Heart left ventricle (tissue), 16 donors: ENCODE measurements at regions not wholly inside any gene's neighbourhood (a gene's known extent, or its start where the extent isn't known, plus 50 kb on each side); places are given as distances from the start of the nearest gene placed in this dataset.

ENCODE experiments used
- ATAC-seq, 4 donors: fragments of 200-7000 bp; cut with Tn5 transposase; one replicate each; pipeline ENCODE4 v1.9.1; 2020 to 2022; ENCODE audit warnings: moderate library complexity in 4 of 4, mild to moderate bottlenecking in 3 of 4, moderate number of reproducible peaks in 1 of 4
- DNase-seq, 5 donors: peaks; one replicate each; pipeline ENCODE4 v3.0.0-alpha.2; 2020
- H3K27ac ChIP-seq, 12 donors: fragments of 200-600 bp; sonication (generic) in 4 of 12; one replicate each; pipeline versions ENCODE4 v1.5.0 to v1.8.0; 2016 to 2022; ENCODE audit warnings: mild to moderate bottlenecking in 2 of 12
- H3K27me3 ChIP-seq, 9 donors: fragments of 200-600 bp; sonication (generic) in 2 of 9; one replicate each; pipeline versions ENCODE4 v1.5.1 to v1.8.0; 2016 to 2022; ENCODE audit warnings: mild to moderate bottlenecking in 3 of 9
- H3K36me3 ChIP-seq, 9 donors: fragments of 200-600 bp; sonication (generic) in 2 of 9; one replicate each; pipeline versions ENCODE4 v1.5.0 to v1.8.0; 2018 to 2022; ENCODE audit warnings: mild to moderate bottlenecking in 2 of 9
- H3K4me1 ChIP-seq, 12 donors: fragments of 200-600 bp; sonication (generic) in 4 of 12; one replicate each; pipeline versions ENCODE4 v1.5.0 to v1.8.0; 2016 to 2022; ENCODE audit warnings: mild to moderate bottlenecking in 3 of 12
- H3K4me3 ChIP-seq, 12 donors: fragments of 200-600 bp; sonication (generic) in 4 of 12; one replicate each; pipeline versions ENCODE4 v1.5.0 to v1.8.0; 2017 to 2022; ENCODE audit warnings: mild to moderate bottlenecking in 9 of 12, moderate library complexity in 4 of 12
- H3K9me3 ChIP-seq, 12 donors: fragments of 200-600 bp; sonication (generic) in 4 of 12; one replicate each; pipeline versions ENCODE4 v1.5.0 to v1.8.0; 2016 to 2022; ENCODE audit warnings: mild to moderate bottlenecking in 1 of 12
- POLR2A ChIP-seq, 2 donors: fragments of 450-650 bp; IDR thresholded peaks; one replicate each; pipeline ENCODE4 v1.6.1; 2017; ENCODE audit warnings: antibody characterized with exemption in 2 of 2, mild to moderate bottlenecking in 2 of 2, moderate library complexity in 2 of 2
- WGBS, 4 donors: extraction: QIAGEN DNeasy Blood & Tissue Kit in 2 of 4; methylation state at CpG; one replicate each; pipeline versions ENCODE4 v1.1.5 to v1.1.7; 2013 to 2018; 5-methylcytosine and 5-hydroxymethylcytosine counted together
- intact Hi-C, 10 donors: fragments of 100-400 bp; cut with DNase I; formaldehyde crosslinking; loops; one replicate each; pipeline versions ENCODE4 v1.11.1 to v1.14.2; 2022
- TF ChIP-seq, protein P1 (sequence below), 12 donors: fragments of 200-600 bp; sonication (generic) in 4 of 12; IDR thresholded peaks; one replicate each; pipeline versions ENCODE4 v1.5.0 to v1.8.0; 2018 to 2022; ENCODE audit warnings: antibody characterized with exemption in 12 of 12, mild to moderate bottlenecking in 5 of 12
- donor health status: ischemic (EF 13 %, LVEDD 7.1; RV severe dilation, severe dysfunction).
- donor health status: healthy with polysubstance abuse.
- donor health status: DM: no; HTN: yes; CAD: no.
- donor health status: DM: no; HTN: no; CAD: no.
- donor health status: ischemic (EF 25% LVEDD 6.9; RV normal size, moderate dysfunction).
- donor health status: ischemic (EF 25% LVEDD 5.7; RV mildly dilated, moderate dysfunction).
- donor health status: healthy.
- donor health status: DM: yes; HTN: yes; CAD: no.
- donor health status: ischemic (EF 35%, LVEDD 5.7; RV mildly dilated, moderate dysfunction).
- donor health status: nonischemic (EF 11% LVEDD 7.7; RV severe dilation, severe dysfunction).
- donor health status: DM: yes; HTN: yes; CAD: no.
- donor health status: PGD.
- donor health status: ischemic (EF 29% LVEDD 5.4; RV normal size, mild dysfunction).
- donor health status: nonischemic (EF 23%, LVEDD 6.1; RV moderate dilation, normal function).

DNA sequence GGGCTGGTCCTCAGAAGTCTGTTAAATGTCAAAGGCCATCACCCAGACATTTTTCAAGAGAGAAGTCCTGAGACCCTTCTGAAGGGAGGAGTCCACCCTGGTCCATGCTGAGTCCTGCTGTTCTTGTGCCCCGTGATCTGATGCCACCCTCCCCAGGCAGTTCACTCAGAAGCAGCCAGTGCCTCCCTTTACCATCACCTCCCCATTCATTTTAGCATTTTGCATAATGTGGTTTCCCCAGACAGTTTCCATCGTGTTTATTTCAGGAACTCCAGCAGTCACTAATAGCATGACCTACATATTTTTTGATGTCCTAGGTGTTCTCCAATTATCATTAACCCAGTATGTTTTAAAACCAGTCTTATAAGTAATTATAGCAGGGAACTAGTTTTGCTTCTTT lies 353.0 kb upstream of the CDH5 start:
- Histone ChIP-seq H3K27ac (no peak overlapping the region), H3K9me3 (no peaks in the 10 kb centered on the region), H3K4me1 (no peaks in the 10 kb centered on the region), H3K27me3 (no peaks in the 10 kb centered on the region), H3K36me3 (no peaks in the 10 kb centered on the region), H3K4me3 (no peak overlapping the region)
- TF ChIP-seq, protein P1, sequence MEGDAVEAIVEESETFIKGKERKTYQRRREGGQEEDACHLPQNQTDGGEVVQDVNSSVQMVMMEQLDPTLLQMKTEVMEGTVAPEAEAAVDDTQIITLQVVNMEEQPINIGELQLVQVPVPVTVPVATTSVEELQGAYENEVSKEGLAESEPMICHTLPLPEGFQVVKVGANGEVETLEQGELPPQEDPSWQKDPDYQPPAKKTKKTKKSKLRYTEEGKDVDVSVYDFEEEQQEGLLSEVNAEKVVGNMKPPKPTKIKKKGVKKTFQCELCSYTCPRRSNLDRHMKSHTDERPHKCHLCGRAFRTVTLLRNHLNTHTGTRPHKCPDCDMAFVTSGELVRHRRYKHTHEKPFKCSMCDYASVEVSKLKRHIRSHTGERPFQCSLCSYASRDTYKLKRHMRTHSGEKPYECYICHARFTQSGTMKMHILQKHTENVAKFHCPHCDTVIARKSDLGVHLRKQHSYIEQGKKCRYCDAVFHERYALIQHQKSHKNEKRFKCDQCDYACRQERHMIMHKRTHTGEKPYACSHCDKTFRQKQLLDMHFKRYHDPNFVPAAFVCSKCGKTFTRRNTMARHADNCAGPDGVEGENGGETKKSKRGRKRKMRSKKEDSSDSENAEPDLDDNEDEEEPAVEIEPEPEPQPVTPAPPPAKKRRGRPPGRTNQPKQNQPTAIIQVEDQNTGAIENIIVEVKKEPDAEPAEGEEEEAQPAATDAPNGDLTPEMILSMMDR (IDR thresholded peaks at IDR 0.05), result no peak
- TF ChIP-seq POLR2A (IDR thresholded peaks at IDR 0.05), result no peak
- WGBS, 4 donors, result 72 to 81% (median 74%) methylated on average over 2 of the region's 2 CpGs
- ATAC-seq (no peak), DNase-seq (no peak)
- intact Hi-C loops, result no loop called here

DNA sequence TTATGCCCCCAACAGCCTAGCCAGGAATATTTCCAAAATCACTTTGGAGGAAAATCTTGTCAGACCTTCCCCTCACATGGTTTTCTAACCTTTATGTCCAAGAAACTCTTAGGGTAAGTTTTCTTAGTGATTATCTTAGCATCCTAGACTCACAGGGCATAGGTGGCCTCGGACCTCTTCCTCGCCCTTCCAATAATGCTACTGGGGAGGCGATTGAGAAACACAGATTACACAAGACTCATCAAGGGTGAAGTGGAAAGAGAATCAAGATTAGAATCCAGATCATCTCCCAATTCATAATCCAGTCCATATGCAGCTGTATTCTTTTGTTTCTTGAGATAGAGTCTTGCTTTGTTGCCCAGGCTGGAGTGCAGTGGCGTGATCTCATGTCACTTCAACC lies 358.4 kb upstream of the CDH5 start:
- 87 to 96% (median 95%) methylated on average over 4 of the region's 4 CpGs for WGBS, 4 donors
- H3K27ac ChIP-seq, result no peak overlapping the region

DNA sequence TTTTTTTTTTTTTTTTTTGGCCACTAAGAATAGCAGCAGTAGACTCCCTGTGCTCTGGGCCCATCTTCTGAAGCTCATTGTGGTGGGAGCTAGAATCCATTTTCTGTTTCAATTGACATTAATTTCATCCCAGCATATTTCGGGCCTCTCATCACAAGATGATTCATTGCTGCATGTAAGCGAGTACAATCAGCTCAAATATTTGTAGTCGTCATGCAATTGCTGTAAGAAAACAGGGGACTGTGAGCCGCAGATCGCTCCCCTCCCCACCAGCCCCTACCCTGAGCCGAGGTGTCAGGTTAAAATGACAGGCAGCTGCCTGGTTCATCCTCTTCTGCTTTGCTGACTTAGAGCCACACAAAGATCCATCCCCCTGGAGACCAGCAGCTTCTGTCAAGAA lies 358.8 kb upstream of the CDH5 start:
- H3K27ac ChIP-seq, result no peak overlapping the region
- no peak for ATAC-seq
- no peaks in the 10 kb centered on the region for H3K27me3 ChIP-seq
- no peaks in the 10 kb centered on the region for H3K36me3 ChIP-seq
- H3K4me1 ChIP-seq, result peaks cover 0 to 11% (median 0%) of the 10 kb centered on the region in 12 donors
- no peak for DNase-seq
- TF ChIP-seq, protein P1 (IDR thresholded peaks at IDR 0.05), result no peak
- TF ChIP-seq POLR2A (IDR thresholded peaks at IDR 0.05), result no peak
- H3K4me3 ChIP-seq, result no peak overlapping the region
- WGBS, 4 donors, result 64 to 78% (median 71%) methylated on average over 6 of the region's 6 CpGs
- intact Hi-C loops, result no loop called here
- H3K9me3 ChIP-seq, result no peaks in the 10 kb centered on the region

More for the DNA sequence above, 358.4 kb upstream of the CDH5 start:
- ATAC-seq (no peak), DNase-seq (no peak)
- TF ChIP-seq, protein P1 (IDR thresholded peaks at IDR 0.05), result no peak
- TF ChIP-seq POLR2A (IDR thresholded peaks at IDR 0.05), result no peak
- H3K4me1 ChIP-seq, result peaks cover 0 to 11% (median 0%) of the 10 kb centered on the region in 12 donors
- H3K36me3 ChIP-seq, result no peaks in the 10 kb centered on the region
- intact Hi-C loops, result no loop called here
- H3K9me3 ChIP-seq, result no peaks in the 10 kb centered on the region
- H3K27me3 ChIP-seq, result no peaks in the 10 kb centered on the region
- no peak overlapping the region for H3K4me3 ChIP-seq

DNA sequence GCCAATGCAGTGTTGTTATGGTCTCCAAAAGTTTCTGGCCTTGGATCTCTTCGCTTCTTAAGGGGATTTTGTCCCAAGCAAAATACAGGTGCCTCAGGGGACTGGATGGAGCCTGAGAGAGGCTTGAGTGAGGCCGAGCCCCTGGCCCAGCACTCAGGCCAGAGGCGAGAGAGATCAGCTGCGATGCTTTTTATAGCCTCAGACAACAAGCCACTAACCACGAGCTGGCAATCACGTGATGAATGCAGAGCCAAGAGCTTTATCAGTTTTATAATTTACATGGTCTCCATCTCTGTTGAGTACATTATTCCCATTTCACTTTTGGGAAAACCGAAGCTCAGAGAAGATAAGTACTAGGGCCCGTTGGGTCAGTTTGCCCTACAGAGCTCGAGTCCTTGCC lies 360.0 kb upstream of the CDH5 start:
- no peak overlapping the region for H3K4me3 ChIP-seq
- no peak for TF ChIP-seq POLR2A (IDR thresholded peaks at IDR 0.05)
- TF ChIP-seq, protein P1 (IDR thresholded peaks at IDR 0.05), result no peak
- no peaks in the 10 kb centered on the region for H3K36me3 ChIP-seq
- H3K27me3 ChIP-seq, result no peaks in the 10 kb centered on the region
- intact Hi-C loops, result no loop called here
- H3K27ac ChIP-seq, result no peak overlapping the region
- WGBS, 4 donors, result 52 to 60% (median 57%) methylated on average over 9 of the region's 9 CpGs
- DNase-seq, result peak in 1 of 5 donors; percentile 14
- H3K4me1 ChIP-seq, result peaks cover 0 to 11% (median 0%) of the 10 kb centered on the region in 12 donors
- ATAC-seq, result peak in 2 of 4 donors; percentile 34 to 55
- no peaks in the 10 kb centered on the region for H3K9me3 ChIP-seq
